K562 (cell line): ENCODE measurements at regions not wholly inside any gene's neighbourhood (a gene's known extent, or its start where the extent isn't known, plus 50 kb on each side); places are given as distances from the start of the nearest gene placed in this dataset.

ENCODE experiments used
- ATAC-seq: fragments of 200-7000 bp; cut with Tn5 transposase; 3 replicates; pipeline ENCODE4 v1.9.1; 2020; ENCODE audit warnings: moderate library complexity
- BruUV-seq: library from RNA; stranded (reverse); fragments of 400-500 nt; replicated peaks from 2 replicates; lab custom pipeline; 2021; lab: Mats Ljungman, UMichigan
- CTCF ChIA-PET: fragments of 300-600 bp; formaldehyde crosslinking; extraction: SDS; loops from one replicate; lab custom pipeline; 2021; ENCODE audit warnings: low intra/inter-chr PET ratio; lab: Yijun Ruan, JAX
- POLR2A ChIA-PET: fragments of 300-600, 350-650 bp; sonication (Branson Sonifier 250); formaldehyde crosslinking; extraction: SDS; loops from one replicate; lab custom pipeline; 2021; ENCODE audit warnings: antibody characterized with exemption, inconsistent platforms; lab: Yijun Ruan, JAX
- DNase-seq, 4 experiments: peaks; one replicate each; pipeline versions ENCODE4 v3.0.0 to v3.0.0-alpha.2; 2011 to 2018; ENCODE audit warnings: low spot score in 3 of 4, mixed read lengths in 3 of 4; ENCODE audit errors: extremely low read depth in 1 of 4
- FAIRE-seq: peaks from 2 replicates; lab custom pipeline; 2011; peaks lifted over from hg19 to GRCh38; lab: Jason Lieb, UNC
- H2AFZ ChIP-seq: 2 replicates; pipeline ENCODE4 v1.6.0; 2011; ENCODE audit warnings: low read depth, low read length, control low read depth, inconsistent platforms
- H3K27ac ChIP-seq: fragments of 200-600 bp; 3 replicates; pipeline ENCODE4 v1.8.0; 2011; ENCODE audit warnings: low read depth, mild to moderate bottlenecking, control low read depth, inconsistent platforms, low read length, moderate library complexity, mixed read lengths; ENCODE audit errors: extremely low read depth
- H3K27me3 ChIP-seq, 2 experiments: fragments of 300-600 bp in 1 of 2; 2 replicates in 1 of 2; 3 replicates in 1 of 2; pipeline versions ENCODE4 v1.6.0 to v1.8.0; 2011; ENCODE audit warnings: inconsistent platforms in 2 of 2, low read length in 2 of 2, mild to moderate bottlenecking in 1 of 2, mixed read lengths in 1 of 2, moderate library complexity in 1 of 2; ENCODE audit not compliant: control insufficient read depth in 2 of 2, insufficient read depth in 2 of 2
- H3K36me3 ChIP-seq: fragments of 300-600 bp; 3 replicates; pipeline ENCODE4 v1.8.0; 2011; ENCODE audit warnings: mild to moderate bottlenecking, low read length, inconsistent platforms; ENCODE audit not compliant: control insufficient read depth, insufficient read depth
- H3K4me1 ChIP-seq, 2 experiments: fragments of 200-600 bp in 1 of 2; replicated peaks in 1 of 2; 2 replicates in 1 of 2; 3 replicates in 1 of 2; pipeline versions ENCODE4 v1.5.1 to v1.8.0; 2011; ENCODE audit warnings: inconsistent platforms in 2 of 2, low read length in 2 of 2, mild to moderate bottlenecking in 1 of 2, mixed read lengths in 1 of 2, moderate library complexity in 1 of 2; ENCODE audit not compliant: control insufficient read depth in 2 of 2, insufficient read depth in 2 of 2
- H3K4me2 ChIP-seq: 2 replicates; pipeline ENCODE4 v1.6.1; 2011; ENCODE audit warnings: low read length, control low read depth, inconsistent platforms, mixed read lengths; ENCODE audit not compliant: insufficient read depth
- H3K4me3 ChIP-seq: fragments of 200-600 bp; sonication (generic), shearing (Covaris generic); 2 replicates; pipeline ENCODE4 v1.5.1; 2016; ENCODE audit warnings: control low read depth, inconsistent platforms
- H3K79me2 ChIP-seq: fragments of 200-600 bp; 3 replicates; pipeline ENCODE4 v1.8.0; 2011; ENCODE audit warnings: low read length, inconsistent platforms; ENCODE audit not compliant: control insufficient read depth, insufficient read depth
- H3K9ac ChIP-seq, 2 experiments: 2 replicates each; pipeline versions ENCODE4 v1.6.0 to v1.6.1; 2011; ENCODE audit warnings: low read depth in 2 of 2, low read length in 2 of 2, control low read depth in 1 of 2, inconsistent platforms in 1 of 2, mild to moderate bottlenecking in 1 of 2, mixed read lengths in 1 of 2; ENCODE audit not compliant: insufficient read depth in 1 of 2
- H3K9me1 ChIP-seq: one replicate; pipeline ENCODE4 v1.6.0; 2011; ENCODE audit warnings: inconsistent platforms, mild to moderate bottlenecking, low read length, moderate library complexity; ENCODE audit not compliant: control insufficient read depth, insufficient read depth
- H3K9me3 ChIP-seq: replicated peaks from 2 replicates; pipeline ENCODE4 v1.5.1; 2011; ENCODE audit warnings: low read depth, low read length, inconsistent platforms; ENCODE audit not compliant: control insufficient read depth, insufficient read depth
- H4K20me1 ChIP-seq: replicated peaks from 2 replicates; pipeline ENCODE4 v1.6.1; 2011; ENCODE audit warnings: low read length, inconsistent platforms, mixed read lengths; ENCODE audit not compliant: control insufficient read depth, insufficient read depth
- BCL6 ChIP-seq: fragments of 250-450 bp; sonication (Bioruptor Pico); IDR thresholded peaks from 2 replicates; pipeline ENCODE4 v1.4.0; 2020
- CBX2 ChIP-seq: fragments of 200-600 bp; sonication (generic); IDR thresholded peaks from one replicate; pipeline ENCODE4 v1.6.1; 2012; ENCODE audit warnings: mild to moderate bottlenecking, low read length, inconsistent platforms; ENCODE audit not compliant: insufficient read depth, poor library complexity, severe bottlenecking
- CBX3 ChIP-seq, 2 experiments: IDR thresholded peaks; 1 replicate in 1 of 2; 2 replicates in 1 of 2; pipeline ENCODE4 v1.6.1; 2012; ENCODE audit warnings: inconsistent platforms in 2 of 2, low read length in 2 of 2, borderline replicate concordance in 1 of 2, control low read depth in 1 of 2
- GABPB2 ChIP-seq: fragments of 250-450 bp; sonication (Bioruptor Pico); conservative IDR thresholded peaks from 2 replicates; pipeline ENCODE4 v1.5.1; 2021; ENCODE audit warnings: mild to moderate bottlenecking
- NR2C2 ChIP-seq, 2 experiments: fragments of 200-800 bp in 1 of 2; sonication (Bioruptor generic) in 1 of 2; sonication (generic) in 1 of 2; formaldehyde crosslinking in 1 of 2; IDR thresholded peaks; 2 replicates each; pipeline versions ENCODE4 v1.6.1 to v1.8.0; 2016 to 2022; ENCODE audit warnings: mild to moderate bottlenecking in 1 of 2, missing compliant biosample characterization in 1 of 2, missing genetic modification characterization in 1 of 2, missing genetic modification reagents in 1 of 2
- SLC30A9 ChIP-seq: fragments of 250-450 bp; sonication (Bioruptor Pico); IDR thresholded peaks from 2 replicates; pipeline ENCODE4 v1.8.0; 2022; ENCODE audit warnings: mild to moderate bottlenecking, moderate library complexity
- TCF7L2 ChIP-seq: fragments of 150-350 bp; IDR thresholded peaks from 2 replicates; pipeline ENCODE4 v1.6.1; 2016; ENCODE audit warnings: low read depth, mild to moderate bottlenecking, low read length, moderate library complexity
- ZC3H4 ChIP-seq: sonication (generic); formaldehyde crosslinking; IDR thresholded peaks from 2 replicates; pipeline ENCODE4 v1.9.0; 2021; ENCODE audit warnings: missing genetic modification reagents, borderline replicate concordance
- WGBS: fragments of 100-300 bp; shearing (Covaris generic); methylation state at CpG from one replicate; pipeline ENCODE4 v1.1.6; 2016; ENCODE audit warnings: low coverage, mixed read lengths; ENCODE audit not compliant: insufficient coverage; ENCODE audit errors: missing lambda C conversion rate; 5-methylcytosine and 5-hydroxymethylcytosine counted together
- in situ Hi-C: fragments of 300-500 bp; cut with MboI; formaldehyde crosslinking; loops from 4 replicates; pipeline ENCODE4 v1.15.0; 2018; ENCODE audit warnings: inconsistent platforms, mixed read lengths
- intact Hi-C: fragments of 100-400 bp; cut with micrococcal nuclease; formaldehyde crosslinking; loops from 2 replicates; pipeline ENCODE4 v1.14.2; 2022
- TF ChIP-seq, protein P1 (sequence below): sonication (generic); formaldehyde crosslinking; IDR thresholded peaks from 2 replicates; pipeline ENCODE4 v1.8.1; 2023; ENCODE audit warnings: mild to moderate bottlenecking, missing genetic modification reagents
- TF ChIP-seq, protein P2 (sequence below): fragments of 250-450 bp; sonication (Bioruptor Pico); IDR thresholded peaks from 2 replicates; pipeline ENCODE4 v1.4.0; 2020
- TF ChIP-seq, protein P3 (sequence below): fragments of 250-450 bp; sonication (Bioruptor Pico); IDR thresholded peaks from 2 replicates; pipeline ENCODE4 v1.8.0; 2021; ENCODE audit warnings: borderline replicate concordance, mild to moderate bottlenecking, moderate library complexity; ENCODE audit not compliant: poor library complexity, severe bottlenecking
- TF ChIP-seq, protein P4 (sequence below): fragments of 450-650 bp; IDR thresholded peaks from 2 replicates; pipeline ENCODE4 v1.6.1; 2017; ENCODE audit warnings: antibody characterized with exemption

DNA sequence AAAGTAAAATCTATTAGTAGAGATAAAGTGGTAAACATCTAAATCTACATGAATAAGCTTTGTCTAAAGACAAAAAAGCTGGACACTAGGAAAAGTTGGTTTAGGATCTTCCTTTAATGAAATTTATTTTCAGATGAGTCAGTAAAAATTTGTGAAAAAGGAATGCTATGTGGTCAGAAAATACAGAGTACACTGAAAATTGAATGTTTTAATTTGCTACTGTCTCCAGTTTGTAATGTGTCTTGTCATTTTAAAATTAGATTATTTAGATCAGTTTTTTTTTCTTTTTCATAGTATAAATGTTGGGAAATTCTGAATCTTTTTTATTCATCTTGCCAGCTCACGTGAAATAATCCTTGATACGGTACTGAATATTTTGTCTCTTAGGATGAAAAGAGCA, 56.9 kb downstream of the SLITRK6 start:
- no TSS peak for BruUV-seq
- Histone ChIP-seq H3K27ac (no peak overlapping the region), H3K4me2 (no peak overlapping the region), H3K4me1 (no peaks in the 10 kb centered on the region), H3K9ac (no peak overlapping the region), H3K36me3 (no peaks in the 10 kb centered on the region), H3K27me3 (no peaks in the 10 kb centered on the region), H3K9me3 (no peaks in the 10 kb centered on the region), H3K4me3 (no peak overlapping the region), H2AFZ (no peak overlapping the region), H3K79me2 (no peaks in the 10 kb centered on the region), H3K9me1 (no peaks in the 10 kb centered on the region), H4K20me1 (no peaks in the 10 kb centered on the region)
- CTCF ChIA-PET, result no interaction called here
- TF ChIP-seq CBX2 (no peak), ZC3H4 (CRISPR knock-in tag) (no peak), CBX3 (IDR thresholded peaks at IDR 0.05; ENCODE audit: borderline replicate concordance in 1 of 2, low read length in 2 of 2) (no peak), GABPB2 (no peak), NR2C2 (CRISPR knock-in tag; IDR thresholded peaks at IDR 0.05) (no peak), NR2C2 (tag; IDR thresholded peaks at IDR 0.05) (no peak), BCL6 (CRISPR knock-in tag) (no peak), TCF7L2 (no peak), SLC30A9 (CRISPR knock-in tag) (no peak)
- TF ChIP-seq, protein P1, sequence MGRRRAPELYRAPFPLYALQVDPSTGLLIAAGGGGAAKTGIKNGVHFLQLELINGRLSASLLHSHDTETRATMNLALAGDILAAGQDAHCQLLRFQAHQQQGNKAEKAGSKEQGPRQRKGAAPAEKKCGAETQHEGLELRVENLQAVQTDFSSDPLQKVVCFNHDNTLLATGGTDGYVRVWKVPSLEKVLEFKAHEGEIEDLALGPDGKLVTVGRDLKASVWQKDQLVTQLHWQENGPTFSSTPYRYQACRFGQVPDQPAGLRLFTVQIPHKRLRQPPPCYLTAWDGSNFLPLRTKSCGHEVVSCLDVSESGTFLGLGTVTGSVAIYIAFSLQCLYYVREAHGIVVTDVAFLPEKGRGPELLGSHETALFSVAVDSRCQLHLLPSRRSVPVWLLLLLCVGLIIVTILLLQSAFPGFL (CRISPR knock-in tag), result no peak
- TF ChIP-seq, protein P2, sequence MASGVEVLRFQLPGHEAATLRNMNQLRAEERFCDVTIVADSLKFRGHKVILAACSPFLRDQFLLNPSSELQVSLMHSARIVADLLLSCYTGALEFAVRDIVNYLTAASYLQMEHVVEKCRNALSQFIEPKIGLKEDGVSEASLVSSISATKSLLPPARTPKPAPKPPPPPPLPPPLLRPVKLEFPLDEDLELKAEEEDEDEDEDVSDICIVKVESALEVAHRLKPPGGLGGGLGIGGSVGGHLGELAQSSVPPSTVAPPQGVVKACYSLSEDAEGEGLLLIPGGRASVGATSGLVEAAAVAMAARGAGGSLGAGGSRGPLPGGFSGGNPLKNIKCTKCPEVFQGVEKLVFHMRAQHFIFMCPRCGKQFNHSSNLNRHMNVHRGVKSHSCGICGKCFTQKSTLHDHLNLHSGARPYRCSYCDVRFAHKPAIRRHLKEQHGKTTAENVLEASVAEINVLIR (CRISPR knock-in tag), result no peak
- TF ChIP-seq, protein P3, sequence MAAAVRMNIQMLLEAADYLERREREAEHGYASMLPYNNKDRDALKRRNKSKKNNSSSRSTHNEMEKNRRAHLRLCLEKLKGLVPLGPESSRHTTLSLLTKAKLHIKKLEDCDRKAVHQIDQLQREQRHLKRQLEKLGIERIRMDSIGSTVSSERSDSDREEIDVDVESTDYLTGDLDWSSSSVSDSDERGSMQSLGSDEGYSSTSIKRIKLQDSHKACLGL (CRISPR knock-in tag), result no peak
- TF ChIP-seq, protein P4, sequence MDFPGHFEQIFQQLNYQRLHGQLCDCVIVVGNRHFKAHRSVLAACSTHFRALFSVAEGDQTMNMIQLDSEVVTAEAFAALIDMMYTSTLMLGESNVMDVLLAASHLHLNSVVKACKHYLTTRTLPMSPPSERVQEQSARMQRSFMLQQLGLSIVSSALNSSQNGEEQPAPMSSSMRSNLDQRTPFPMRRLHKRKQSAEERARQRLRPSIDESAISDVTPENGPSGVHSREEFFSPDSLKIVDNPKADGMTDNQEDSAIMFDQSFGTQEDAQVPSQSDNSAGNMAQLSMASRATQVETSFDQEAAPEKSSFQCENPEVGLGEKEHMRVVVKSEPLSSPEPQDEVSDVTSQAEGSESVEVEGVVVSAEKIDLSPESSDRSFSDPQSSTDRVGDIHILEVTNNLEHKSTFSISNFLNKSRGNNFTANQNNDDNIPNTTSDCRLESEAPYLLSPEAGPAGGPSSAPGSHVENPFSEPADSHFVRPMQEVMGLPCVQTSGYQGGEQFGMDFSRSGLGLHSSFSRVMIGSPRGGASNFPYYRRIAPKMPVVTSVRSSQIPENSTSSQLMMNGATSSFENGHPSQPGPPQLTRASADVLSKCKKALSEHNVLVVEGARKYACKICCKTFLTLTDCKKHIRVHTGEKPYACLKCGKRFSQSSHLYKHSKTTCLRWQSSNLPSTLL, result no peak
- 0% methylated on average over 2 of the region's 2 CpGs for WGBS
- POLR2A ChIA-PET, result no interaction called here
- DNase-seq (no peak), FAIRE-seq (no peak), ATAC-seq (no peak)
- intact Hi-C loops (no loop called here), in situ Hi-C loops (no loop called here)
